ENCODE measurements at regions not wholly inside any gene's neighbourhood (a gene's known extent, or its start where the extent isn't known, plus 50 kb on each side); places are given as distances from the start of the nearest gene placed in this dataset.

DNA sequence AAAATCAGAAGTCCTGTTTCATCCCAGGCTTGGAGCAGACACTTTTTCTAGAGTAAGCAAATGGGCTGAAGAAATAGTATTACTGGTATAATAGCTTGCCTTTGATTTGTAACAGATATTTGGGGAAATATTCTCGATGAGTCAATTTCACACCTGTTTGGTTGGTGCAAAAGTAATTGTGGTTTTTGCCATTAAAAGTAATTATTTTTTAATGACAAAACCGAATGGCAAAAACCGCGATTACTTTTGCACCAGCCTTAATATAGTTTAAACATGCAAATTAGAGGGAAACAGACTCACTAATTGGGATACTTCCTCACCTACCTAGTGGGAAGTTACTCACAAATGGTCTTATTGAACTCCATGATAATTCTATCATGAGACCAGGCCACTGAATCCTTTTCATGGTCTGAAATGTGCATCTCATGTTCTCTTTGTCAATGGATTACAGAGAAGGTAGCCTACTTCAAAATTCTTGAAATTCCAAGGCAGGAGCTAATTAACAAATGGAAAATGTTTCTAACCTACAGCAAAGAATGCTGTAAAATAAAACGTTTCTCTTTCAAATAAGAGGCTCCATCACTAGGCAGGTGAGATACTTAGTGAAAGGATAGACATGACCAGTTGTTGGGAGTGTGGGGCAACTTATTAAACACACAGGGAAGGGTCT, 391.3 kb downstream of the EMP1 start:
- no peak for TF ChIP-seq JUNB (IDR thresholded peaks at IDR 0.05)
- TF ChIP-seq ETV6 (conservative IDR thresholded peaks at IDR 0.05 in 1 of 2, IDR thresholded peaks at IDR 0.05 in 1 of 2; ENCODE audit: borderline replicate concordance in 1 of 2, low read depth in 1 of 2) = no peak
- TF ChIP-seq RAD21 (IDR thresholded peaks at IDR 0.05; ENCODE audit: insufficient read depth, low read depth, low read length) = no peak
- TF ChIP-seq, protein P1, sequence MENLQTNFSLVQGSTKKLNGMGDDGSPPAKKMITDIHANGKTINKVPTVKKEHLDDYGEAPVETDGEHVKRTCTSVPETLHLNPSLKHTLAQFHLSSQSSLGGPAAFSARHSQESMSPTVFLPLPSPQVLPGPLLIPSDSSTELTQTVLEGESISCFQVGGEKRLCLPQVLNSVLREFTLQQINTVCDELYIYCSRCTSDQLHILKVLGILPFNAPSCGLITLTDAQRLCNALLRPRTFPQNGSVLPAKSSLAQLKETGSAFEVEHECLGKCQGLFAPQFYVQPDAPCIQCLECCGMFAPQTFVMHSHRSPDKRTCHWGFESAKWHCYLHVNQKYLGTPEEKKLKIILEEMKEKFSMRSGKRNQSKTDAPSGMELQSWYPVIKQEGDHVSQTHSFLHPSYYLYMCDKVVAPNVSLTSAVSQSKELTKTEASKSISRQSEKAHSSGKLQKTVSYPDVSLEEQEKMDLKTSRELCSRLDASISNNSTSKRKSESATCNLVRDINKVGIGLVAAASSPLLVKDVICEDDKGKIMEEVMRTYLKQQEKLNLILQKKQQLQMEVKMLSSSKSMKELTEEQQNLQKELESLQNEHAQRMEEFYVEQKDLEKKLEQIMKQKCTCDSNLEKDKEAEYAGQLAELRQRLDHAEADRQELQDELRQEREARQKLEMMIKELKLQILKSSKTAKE (IDR thresholded peaks at IDR 0.05; ENCODE audit: low read depth, poor library complexity, severe bottlenecking) = no peak
- no peak for TF ChIP-seq CHD2 (IDR thresholded peaks at IDR 0.05; ENCODE audit: borderline replicate concordance, low read depth, low read length)
- TF ChIP-seq, protein P2, sequence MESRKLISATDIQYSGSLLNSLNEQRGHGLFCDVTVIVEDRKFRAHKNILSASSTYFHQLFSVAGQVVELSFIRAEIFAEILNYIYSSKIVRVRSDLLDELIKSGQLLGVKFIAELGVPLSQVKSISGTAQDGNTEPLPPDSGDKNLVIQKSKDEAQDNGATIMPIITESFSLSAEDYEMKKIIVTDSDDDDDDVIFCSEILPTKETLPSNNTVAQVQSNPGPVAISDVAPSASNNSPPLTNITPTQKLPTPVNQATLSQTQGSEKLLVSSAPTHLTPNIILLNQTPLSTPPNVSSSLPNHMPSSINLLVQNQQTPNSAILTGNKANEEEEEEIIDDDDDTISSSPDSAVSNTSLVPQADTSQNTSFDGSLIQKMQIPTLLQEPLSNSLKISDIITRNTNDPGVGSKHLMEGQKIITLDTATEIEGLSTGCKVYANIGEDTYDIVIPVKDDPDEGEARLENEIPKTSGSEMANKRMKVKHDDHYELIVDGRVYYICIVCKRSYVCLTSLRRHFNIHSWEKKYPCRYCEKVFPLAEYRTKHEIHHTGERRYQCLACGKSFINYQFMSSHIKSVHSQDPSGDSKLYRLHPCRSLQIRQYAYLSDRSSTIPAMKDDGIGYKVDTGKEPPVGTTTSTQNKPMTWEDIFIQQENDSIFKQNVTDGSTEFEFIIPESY (IDR thresholded peaks at IDR 0.05) = no peak

All from GM12878 (cell line).